ENCODE measurements at regions not wholly inside any gene's neighbourhood (a gene's known extent, or its start where the extent isn't known, plus 50 kb on each side); places are given as distances from the start of the nearest gene placed in this dataset.

- Histone ChIP-seq H3K9ac (ENCODE audit: low read depth, low read length) (no peak overlapping the region), H3K27ac (ENCODE audit: low read length) (no peak overlapping the region), H3K36me3 (ENCODE audit: insufficient read depth, low read depth, low read length) (no peaks in the 10 kb centered on the region), H3K27me3 (ENCODE audit: insufficient read depth, low read length) (no peaks in the 10 kb centered on the region), H3K9me3 (ENCODE audit: insufficient read depth, low read depth, low read length) (no peaks in the 10 kb centered on the region), H3K4me1 (ENCODE audit: insufficient read depth, low read length) (no peaks in the 10 kb centered on the region), H3K4me3 (ENCODE audit: low read length) (no peak overlapping the region)
Observed at GRCh38 chr6:43916924-43917877, 147.2 kb downstream of the VEGFA start.

GRCh38 chr6:43915986-43916923 is 146.2 kb downstream of the VEGFA start:
- no peak overlapping the region for H3K9ac ChIP-seq (ENCODE audit: low read depth, low read length)
- H3K36me3 ChIP-seq (ENCODE audit: insufficient read depth, low read depth, low read length), result no peaks in the 10 kb centered on the region
- no peaks in the 10 kb centered on the region for H3K9me3 ChIP-seq (ENCODE audit: insufficient read depth, low read depth, low read length)
- H3K27ac ChIP-seq (ENCODE audit: low read length), result no peak overlapping the region
- no peaks in the 10 kb centered on the region for H3K27me3 ChIP-seq (ENCODE audit: insufficient read depth, low read length)
- no peak overlapping the region for H3K4me3 ChIP-seq (ENCODE audit: low read length)
- H3K4me1 ChIP-seq (ENCODE audit: insufficient read depth, low read length), result peaks cover under 1% of the 10 kb centered on the region

GRCh38 chr6:43915208-43915869 is 145.3 kb downstream of the VEGFA start:
- Histone ChIP-seq H3K27ac (ENCODE audit: low read length) (no peak overlapping the region), H3K9me3 (ENCODE audit: insufficient read depth, low read depth, low read length) (no peaks in the 10 kb centered on the region), H3K4me3 (ENCODE audit: low read length) (no peak overlapping the region), H3K4me1 (ENCODE audit: insufficient read depth, low read length) (peaks cover 8% of the 10 kb centered on the region), H3K27me3 (ENCODE audit: insufficient read depth, low read length) (no peaks in the 10 kb centered on the region), H3K36me3 (ENCODE audit: insufficient read depth, low read depth, low read length) (no peaks in the 10 kb centered on the region), H3K9ac (ENCODE audit: low read depth, low read length) (no peak overlapping the region)

GRCh38 chr6:43914272-43915147 is 144.5 kb downstream of the VEGFA start:
- no peak overlapping the region for H3K27ac ChIP-seq (ENCODE audit: low read length)
- no peaks in the 10 kb centered on the region for H3K9me3 ChIP-seq (ENCODE audit: insufficient read depth, low read depth, low read length)
- no peak overlapping the region for H3K9ac ChIP-seq (ENCODE audit: low read depth, low read length)
- H3K27me3 ChIP-seq (ENCODE audit: insufficient read depth, low read length), result no peaks in the 10 kb centered on the region
- H3K4me3 ChIP-seq (ENCODE audit: low read length), result no peak overlapping the region
- peaks cover 8% of the 10 kb centered on the region for H3K4me1 ChIP-seq (ENCODE audit: insufficient read depth, low read length)
- H3K36me3 ChIP-seq (ENCODE audit: insufficient read depth, low read depth, low read length), result no peaks in the 10 kb centered on the region

GRCh38 chr6:43913375-43914271 is 143.6 kb downstream of the VEGFA start:
- H3K9ac ChIP-seq (ENCODE audit: low read depth, low read length), result no peak overlapping the region
- no peak overlapping the region for H3K4me3 ChIP-seq (ENCODE audit: low read length)
- H3K27me3 ChIP-seq (ENCODE audit: insufficient read depth, low read length), result no peaks in the 10 kb centered on the region
- H3K27ac ChIP-seq (ENCODE audit: low read length), result no peak overlapping the region
- H3K4me1 ChIP-seq (ENCODE audit: insufficient read depth, low read length), result peaks cover 12% of the 10 kb centered on the region
- no peaks in the 10 kb centered on the region for H3K36me3 ChIP-seq (ENCODE audit: insufficient read depth, low read depth, low read length)
- H3K9me3 ChIP-seq (ENCODE audit: insufficient read depth, low read depth, low read length), result no peaks in the 10 kb centered on the region

GRCh38 chr6:43912598-43913371 is 142.8 kb downstream of the VEGFA start:
- no peak overlapping the region for H3K9ac ChIP-seq (ENCODE audit: low read depth, low read length)
- H3K4me1 ChIP-seq (ENCODE audit: insufficient read depth, low read length), result peaks cover 12% of the 10 kb centered on the region
- H3K9me3 ChIP-seq (ENCODE audit: insufficient read depth, low read depth, low read length), result no peaks in the 10 kb centered on the region
- H3K36me3 ChIP-seq (ENCODE audit: insufficient read depth, low read depth, low read length), result no peaks in the 10 kb centered on the region
- no peak overlapping the region for H3K4me3 ChIP-seq (ENCODE audit: low read length)
- no peaks in the 10 kb centered on the region for H3K27me3 ChIP-seq (ENCODE audit: insufficient read depth, low read length)
- no peak overlapping the region for H3K27ac ChIP-seq (ENCODE audit: low read length)

- H3K36me3 ChIP-seq (ENCODE audit: insufficient read depth, low read depth, low read length), result no peaks in the 10 kb centered on the region
- no peak overlapping the region for H3K4me3 ChIP-seq (ENCODE audit: low read length)
- no peaks in the 10 kb centered on the region for H3K9me3 ChIP-seq (ENCODE audit: insufficient read depth, low read depth, low read length)
Observed at GRCh38 chr6:43912116-43912577, 142.1 kb downstream of the VEGFA start.

GRCh38 chr6:43911354-43912115 is 141.5 kb downstream of the VEGFA start:
- H3K36me3 ChIP-seq (ENCODE audit: insufficient read depth, low read depth, low read length), result no peaks in the 10 kb centered on the region
- no peak overlapping the region for H3K27ac ChIP-seq (ENCODE audit: low read length)
- H3K9me3 ChIP-seq (ENCODE audit: insufficient read depth, low read depth, low read length), result no peaks in the 10 kb centered on the region
- no peaks in the 10 kb centered on the region for H3K27me3 ChIP-seq (ENCODE audit: insufficient read depth, low read length)
- no peak overlapping the region for H3K4me3 ChIP-seq (ENCODE audit: low read length)
- H3K4me1 ChIP-seq (ENCODE audit: insufficient read depth, low read length), result peaks cover 12% of the 10 kb centered on the region
- H3K9ac ChIP-seq (ENCODE audit: low read depth, low read length), result no peak overlapping the region

More at GRCh38 chr6:43912116-43912577, 142.1 kb downstream of the VEGFA start:
- no peak overlapping the region for H3K9ac ChIP-seq (ENCODE audit: low read depth, low read length)
- no peaks in the 10 kb centered on the region for H3K27me3 ChIP-seq (ENCODE audit: insufficient read depth, low read length)
- H3K4me1 ChIP-seq (ENCODE audit: insufficient read depth, low read length), result peaks cover 12% of the 10 kb centered on the region
- no peak overlapping the region for H3K27ac ChIP-seq (ENCODE audit: low read length)

GRCh38 chr6:43910638-43911353 is 140.8 kb downstream of the VEGFA start:
- H3K27me3 ChIP-seq (ENCODE audit: insufficient read depth, low read length), result no peaks in the 10 kb centered on the region
- H3K27ac ChIP-seq (ENCODE audit: low read length), result no peak overlapping the region
- no peak overlapping the region for H3K4me3 ChIP-seq (ENCODE audit: low read length)
- no peaks in the 10 kb centered on the region for H3K36me3 ChIP-seq (ENCODE audit: insufficient read depth, low read depth, low read length)
- H3K4me1 ChIP-seq (ENCODE audit: insufficient read depth, low read length), result peaks cover 12% of the 10 kb centered on the region
- no peak overlapping the region for H3K9ac ChIP-seq (ENCODE audit: low read depth, low read length)
- no peaks in the 10 kb centered on the region for H3K9me3 ChIP-seq (ENCODE audit: insufficient read depth, low read depth, low read length)

All from iPS-20b (cell line).